NCI-H187 (cell line): ENCODE measurements at regions not wholly inside any gene's neighbourhood (a gene's known extent, or its start where the extent isn't known, plus 50 kb on each side); places are given as distances from the start of the nearest gene placed in this dataset.
"Not testable (repeated sequence)": the region's sequence is repeated elsewhere in the genome, so short reads cannot be mapped to it uniquely, and the experiment has no call there.

ENCODE experiments used
- DNase-seq, 2 experiments: peaks; one replicate each; lab custom pipeline; 2025; lab: John Stamatoyannopoulos, UW

- no peak for DNase-seq
Measured at GRCh38 chr7:68238204-68238805, 1241.7 kb downstream of the TYW1 start.

GRCh38 chr7:68243128-68243527, 1246.5 kb downstream of the TYW1 start:
- DNase-seq = no peak

- no peak for DNase-seq
Measured at GRCh38 chr7:68244389-68244788, 1247.8 kb downstream of the TYW1 start.

- peak in 1 of 2 experiments; percentile 92 for DNase-seq
Measured at GRCh38 chr7:68245688-68246087, 1249.1 kb downstream of the TYW1 start.

- DNase-seq = peak; percentile 92 to 98
Measured at GRCh38 chr7:68246189-68246633, 1249.6 kb downstream of the TYW1 start.

- DNase-seq = no peak
Measured at GRCh38 chr7:68247126-68247525, 1250.5 kb downstream of the TYW1 start.

- DNase-seq = no peak
Measured at GRCh38 chr7:68247571-68247970, 1250.9 kb downstream of the TYW1 start.

- DNase-seq = no peak
Measured at GRCh38 chr7:68248973-68249372, 1252.3 kb downstream of the TYW1 start.

- no peak for DNase-seq
Measured at GRCh38 chr7:68249611-68250010, 1253.0 kb downstream of the TYW1 start.

GRCh38 chr7:68250143-68250542, 1253.5 kb downstream of the TYW1 start:
- DNase-seq = no peak

GRCh38 chr7:68254815-68255214, 1258.2 kb downstream of the TYW1 start:
- not testable (repeated sequence) for DNase-seq

- no peak for DNase-seq
Measured at GRCh38 chr7:68256295-68256694, 1259.7 kb downstream of the TYW1 start.

- no peak for DNase-seq
Measured at GRCh38 chr7:68258609-68259008, 1262.0 kb downstream of the TYW1 start.

GRCh38 chr7:68265258-68265657, 1268.6 kb downstream of the TYW1 start:
- DNase-seq = no peak

GRCh38 chr7:68266004-68266579, 1269.5 kb downstream of the TYW1 start:
- no peak for DNase-seq

GRCh38 chr7:68267486-68267885, 1270.9 kb downstream of the TYW1 start:
- DNase-seq = no peak

GRCh38 chr7:68269405-68269804, 1272.8 kb downstream of the TYW1 start:
- DNase-seq = no peak

- no peak for DNase-seq
Measured at GRCh38 chr7:68272507-68272906, 1275.9 kb downstream of the TYW1 start.

- no peak for DNase-seq
Measured at GRCh38 chr7:68276725-68277124, 1280.1 kb downstream of the TYW1 start.

GRCh38 chr7:68279827-68280400, 1283.3 kb downstream of the TYW1 start:
- DNase-seq = no peak

GRCh38 chr7:68280931-68281330, 1284.3 kb downstream of the TYW1 start:
- DNase-seq = no peak

- DNase-seq = no peak
Measured at GRCh38 chr7:68288144-68288593, 1291.5 kb downstream of the TYW1 start.

GRCh38 chr7:68291710-68292109, 1295.1 kb downstream of the TYW1 start:
- no peak for DNase-seq

GRCh38 chr7:68295386-68295785, 1298.8 kb downstream of the TYW1 start:
- DNase-seq = no peak
